SK-N-SH (cell line): ENCODE measurements at regions not wholly inside any gene's neighbourhood (a gene's known extent, or its start where the extent isn't known, plus 50 kb on each side); places are given as distances from the start of the nearest gene placed in this dataset.

Source experiments
- CTCF ChIA-PET: fragments of 300-600, 350-600 bp; formaldehyde crosslinking; extraction: SDS; loops from one replicate; lab custom pipeline; 2021; lab: Yijun Ruan, JAX
- POLR2A ChIA-PET: fragments of 350-600 bp; sonication (Branson Sonifier 250); formaldehyde crosslinking; extraction: SDS; loops from one replicate; lab custom pipeline; 2020; ENCODE audit warnings: antibody characterized with exemption, inconsistent platforms; lab: Yijun Ruan, JAX
- DNase-seq: peaks from one replicate; pipeline ENCODE4 v3.0.0; 2012
- H2AFZ ChIP-seq: fragments of 200-600 bp; sonication (generic); 2 replicates; pipeline ENCODE4 v1.8.1; 2016; ENCODE audit warnings: antibody characterized with exemption, mild to moderate bottlenecking, low read depth
- H3F3A ChIP-seq: fragments of 200-600 bp; sonication (generic); replicated peaks from 2 replicates; pipeline ENCODE3; 2016; ENCODE audit warnings: antibody characterized with exemption, mild to moderate bottlenecking; ENCODE audit not compliant: insufficient read depth
- H3K27ac ChIP-seq, 2 experiments: fragments of 200-500 bp in 1 of 2; fragments of 200-600 bp in 1 of 2; sonication (Bioruptor generic) in 1 of 2; sonication (generic), shearing (Covaris generic) in 1 of 2; 2 replicates each; pipeline versions ENCODE4 v1.5.1 to v1.6.1; 2014 to 2016; ENCODE audit warnings: low read depth in 2 of 2, inconsistent platforms in 1 of 2, low read length in 1 of 2, mild to moderate bottlenecking in 1 of 2, mixed read lengths in 1 of 2
- H3K27me3 ChIP-seq: fragments of 200-600 bp; sonication (generic), shearing (Covaris generic); 2 replicates; pipeline ENCODE4 v1.6.1; 2016; ENCODE audit warnings: mixed run types; ENCODE audit not compliant: insufficient read depth
- H3K36me3 ChIP-seq, 2 experiments: fragments of 200-500 bp in 1 of 2; fragments of 200-600 bp in 1 of 2; sonication (Bioruptor generic) in 1 of 2; sonication (generic) in 1 of 2; replicated peaks in 1 of 2; 2 replicates each; pipeline versions ENCODE3 to v1.5.1; 2014 to 2016; ENCODE audit warnings: low read length in 1 of 2, mild to moderate bottlenecking in 1 of 2; ENCODE audit not compliant: insufficient read depth in 2 of 2, control insufficient read depth in 1 of 2
- H3K4me1 ChIP-seq, 2 experiments: fragments of 200-500 bp in 1 of 2; fragments of 200-600 bp in 1 of 2; sonication (Bioruptor generic) in 1 of 2; sonication (generic), shearing (Covaris generic) in 1 of 2; 2 replicates each; pipeline versions ENCODE4 v1.5.1 to v1.6.1; 2014 to 2016; ENCODE audit warnings: low read depth in 1 of 2, low read length in 1 of 2, mixed run types in 1 of 2; ENCODE audit not compliant: insufficient read depth in 2 of 2, control insufficient read depth in 1 of 2
- H3K4me2 ChIP-seq: fragments of 200-600 bp; sonication (generic), shearing (Covaris generic); 2 replicates; pipeline ENCODE4 v1.6.1; 2017; ENCODE audit warnings: mixed run types
- H3K4me3 ChIP-seq, 2 experiments: fragments of 200-500 bp in 1 of 2; fragments of 200-600 bp in 1 of 2; sonication (Bioruptor generic) in 1 of 2; sonication (generic), shearing (Covaris generic) in 1 of 2; 2 replicates each; pipeline versions ENCODE4 v1.5.1 to v1.8.1; 2014 to 2016; ENCODE audit warnings: low read depth in 2 of 2, inconsistent platforms in 1 of 2, low read length in 1 of 2, mild to moderate bottlenecking in 1 of 2, mixed read lengths in 1 of 2, moderate library complexity in 1 of 2
- H3K79me2 ChIP-seq: fragments of 200-600 bp; sonication (generic); 2 replicates; pipeline ENCODE4 v1.8.1; 2017; ENCODE audit warnings: mild to moderate bottlenecking; ENCODE audit not compliant: insufficient read depth
- H3K9ac ChIP-seq: fragments of 200-600 bp; sonication (generic); 2 replicates; pipeline ENCODE4 v1.6.1; 2017; ENCODE audit warnings: mixed run types
- H3K9me2 ChIP-seq: fragments of 200-600 bp; sonication (generic); 2 replicates; pipeline ENCODE4 v1.6.1; 2017; ENCODE audit warnings: mixed run types
- H3K9me3 ChIP-seq: fragments of 200-600 bp; sonication (generic); 2 replicates; pipeline ENCODE4 v1.6.1; 2017; ENCODE audit warnings: mixed run types, mild to moderate bottlenecking, moderate library complexity
- H4K20me1 ChIP-seq: fragments of 200-600 bp; sonication (generic); 2 replicates; pipeline ENCODE4 v1.6.1; 2017; ENCODE audit warnings: mild to moderate bottlenecking, mixed run types; ENCODE audit not compliant: insufficient read depth
- ELF1 ChIP-seq: IDR thresholded peaks from 2 replicates; pipeline ENCODE4 v1.4.0; 2012
- EP300 ChIP-seq, 2 experiments: IDR thresholded peaks; 2 replicates each; pipeline versions ENCODE4 v1.4.0 to v1.6.1; 2012; ENCODE audit warnings: borderline replicate concordance in 1 of 2, low read depth in 1 of 2, low read length in 1 of 2
- EZH2phosphoT487 ChIP-seq: fragments of 200-600 bp; sonication (generic); IDR thresholded peaks from 2 replicates; pipeline ENCODE4 v1.6.1; 2017; ENCODE audit warnings: low read depth, mixed run types, mild to moderate bottlenecking, antibody characterized with exemption, moderate library complexity, borderline replicate concordance
- FOXJ3 ChIP-seq: sonication (generic); formaldehyde crosslinking; IDR thresholded peaks from 2 replicates; pipeline ENCODE4 v1.5.1; 2020; ENCODE audit warnings: mild to moderate bottlenecking, missing genetic modification reagents
- FOXM1 ChIP-seq: IDR thresholded peaks from 2 replicates; pipeline ENCODE4 v1.4.0; 2012; ENCODE audit warnings: low read depth, mild to moderate bottlenecking
- IRF3 ChIP-seq: fragments of 150-350 bp; IDR thresholded peaks from 2 replicates; pipeline ENCODE4 v1.6.1; 2016; ENCODE audit warnings: mild to moderate bottlenecking, low read depth, low read length
- MXI1 ChIP-seq: IDR thresholded peaks from 2 replicates; pipeline ENCODE4 v1.6.1; 2012; ENCODE audit warnings: mild to moderate bottlenecking, low read depth, low read length, improper control_type of control experiment
- NRF1 ChIP-seq: IDR thresholded peaks from 2 replicates; pipeline ENCODE4 v1.6.1; 2012; ENCODE audit warnings: low read depth, mild to moderate bottlenecking, low read length
- RAD21 ChIP-seq: IDR thresholded peaks from 2 replicates; pipeline ENCODE4 v1.6.1; 2012; ENCODE audit warnings: mild to moderate bottlenecking, low read length
- RCOR1 ChIP-seq: fragments of 150-350 bp; IDR thresholded peaks from 2 replicates; pipeline ENCODE4 v1.6.1; 2017; ENCODE audit warnings: antibody characterized with exemption, low read length
- REST ChIP-seq: IDR thresholded peaks from 2 replicates; pipeline ENCODE4 v1.6.1; 2012; ENCODE audit warnings: mild to moderate bottlenecking, low read depth, low read length, moderate library complexity
- SMC3 ChIP-seq: IDR thresholded peaks from 2 replicates; pipeline ENCODE4 v1.6.1; 2012; ENCODE audit warnings: low read depth, low read length, improper control_type of control experiment
- YY1 ChIP-seq: IDR thresholded peaks from 2 replicates; pipeline ENCODE4 v1.4.0; 2012; ENCODE audit warnings: low read depth, mild to moderate bottlenecking
- WGBS: methylation state at CpG from one replicate; pipeline ENCODE4 v1.1.6; 2017; ENCODE audit warnings: low lambda C conversion rate; 5-methylcytosine and 5-hydroxymethylcytosine counted together
- TF ChIP-seq, protein P1 (sequence below): IDR thresholded peaks from 2 replicates; pipeline ENCODE4 v1.4.0; 2012; ENCODE audit warnings: low read depth

DNA sequence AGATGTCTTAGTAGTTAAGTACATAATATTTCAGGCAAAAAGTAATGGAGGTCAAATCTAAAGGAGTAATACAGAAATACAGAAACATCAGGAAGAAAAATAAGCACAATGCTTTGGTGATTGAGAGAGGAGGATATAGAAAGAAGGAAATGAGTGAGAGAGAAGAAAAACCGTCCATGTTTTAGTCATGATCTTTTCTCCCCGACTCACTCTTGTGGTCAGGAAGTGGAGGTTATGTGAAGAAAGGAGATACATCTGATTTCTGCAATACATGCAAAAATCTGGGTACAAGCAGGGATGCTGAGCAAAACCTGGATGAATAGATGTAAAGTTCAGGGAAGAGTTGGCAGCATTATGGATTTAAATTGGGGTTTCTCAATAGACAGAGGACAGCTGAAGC lies 1122.5 kb downstream of the SORCS3 start (continued):
- TF ChIP-seq REST (no peak), FOXM1 (no peak), EP300 (IDR thresholded peaks at IDR 0.05; ENCODE audit: borderline replicate concordance in 1 of 2, low read depth in 1 of 2, low read length in 1 of 2) (no peak)
- TF ChIP-seq, protein P1, sequence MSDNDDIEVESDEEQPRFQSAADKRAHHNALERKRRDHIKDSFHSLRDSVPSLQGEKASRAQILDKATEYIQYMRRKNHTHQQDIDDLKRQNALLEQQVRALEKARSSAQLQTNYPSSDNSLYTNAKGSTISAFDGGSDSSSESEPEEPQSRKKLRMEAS, result no peak

DNA sequence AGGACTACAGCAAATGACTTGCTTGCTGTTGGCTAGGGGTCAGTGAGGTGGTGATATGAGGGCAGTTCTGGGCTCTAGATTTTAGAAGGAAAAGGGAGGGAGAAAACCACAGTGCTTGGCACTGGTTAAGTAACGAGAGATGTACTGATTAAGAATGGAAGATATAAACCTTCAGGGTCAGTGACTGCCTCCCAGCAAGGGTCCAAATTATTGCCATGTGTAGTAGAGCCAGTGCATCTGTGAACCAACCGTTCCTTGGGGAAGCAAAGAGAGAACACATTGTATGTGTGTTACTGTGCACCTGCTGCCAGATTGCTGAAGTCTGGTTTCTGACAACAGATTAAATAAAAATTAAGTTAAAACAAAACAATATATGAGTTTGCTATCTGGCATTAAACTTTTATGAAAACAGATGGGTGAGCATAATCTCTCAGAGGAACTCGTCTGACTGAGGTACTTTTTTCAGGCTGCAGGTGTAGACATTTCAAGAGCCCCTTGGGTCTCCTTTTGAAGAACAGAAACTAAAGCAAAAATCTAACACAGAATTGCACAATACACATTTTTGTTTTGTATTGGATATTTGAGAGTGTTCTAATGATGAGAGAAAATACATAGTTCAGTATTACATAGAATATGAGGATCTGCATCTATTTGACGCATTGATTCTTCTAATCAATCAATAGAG lies 1120.6 kb downstream of the SORCS3 start:
- ChIA-PET CTCF (no interaction called here), POLR2A (no interaction called here)
- DNase-seq, result no peak
- H3K27me3 ChIP-seq, result no peaks in the 10 kb centered on the region
- H3K4me1 ChIP-seq, result peaks cover 0 to 4% of the 10 kb centered on the region in 2 experiments; a peak in 1 of 4 replicates
- no peaks in the 10 kb centered on the region for H3K9me2 ChIP-seq
- WGBS, result 10% methylated on average over 4 of the region's 4 CpGs
- H3K27ac ChIP-seq, result no peak overlapping the region
- H3K4me3 ChIP-seq, result no peak overlapping the region
- H3F3A ChIP-seq, result no peaks in the 10 kb centered on the region
- no peaks in the 10 kb centered on the region for H3K36me3 ChIP-seq
- H4K20me1 ChIP-seq, result no peaks in the 10 kb centered on the region
- no peak overlapping the region for H2AFZ ChIP-seq
- no peaks in the 10 kb centered on the region for H3K79me2 ChIP-seq
- peak in 1 of 2 experiments; percentile 47; a peak in 1 of 4 replicates for TF ChIP-seq EP300 (IDR thresholded peaks at IDR 0.05; ENCODE audit: borderline replicate concordance in 1 of 2, low read depth in 1 of 2, low read length in 1 of 2)
- TF ChIP-seq IRF3, result no peak
- no peaks in the 10 kb centered on the region for H3K9me3 ChIP-seq
- H3K9ac ChIP-seq, result no peak overlapping the region
- no peak overlapping the region for H3K4me2 ChIP-seq

GRCh38 chr10:105759669-105760068 lies 1118.6 kb downstream of the SORCS3 start:
- ChIA-PET CTCF (interaction anchor here (0.9 kb wide), 1 partner anchor 1121 kb away, joined by 3 read pairs; no protein-coding TSS in a partner anchor), POLR2A (no interaction called here)
- no peak overlapping the region for H3K27ac ChIP-seq
- no peak overlapping the region for H3K9ac ChIP-seq
- H3K4me3 ChIP-seq, result no peak overlapping the region
- no peak overlapping the region for H3K4me2 ChIP-seq
- no peaks in the 10 kb centered on the region for H3K9me2 ChIP-seq
- H2AFZ ChIP-seq, result no peak overlapping the region
- no peaks in the 10 kb centered on the region for H4K20me1 ChIP-seq
- no peaks in the 10 kb centered on the region for H3F3A ChIP-seq
- TF ChIP-seq YY1 (no peak), RAD21 (no peak), FOXM1 (no peak), SMC3 (no peak), FOXJ3 (CRISPR knock-in tag) (no peak), ELF1 (no peak), NRF1 (no peak), MXI1 (no peak), RCOR1 (no peak), EZH2phosphoT487 (no peak)
- TF ChIP-seq, protein P1, result no peak
- 13% methylated on average over 3 of the region's 3 CpGs for WGBS
- H3K9me3 ChIP-seq, result no peaks in the 10 kb centered on the region
- no peaks in the 10 kb centered on the region for H3K79me2 ChIP-seq
- no peak for DNase-seq
- H3K4me1 ChIP-seq, result peaks cover 0 to 4% of the 10 kb centered on the region in 2 experiments; a peak in 1 of 4 replicates
- H3K36me3 ChIP-seq, result no peaks in the 10 kb centered on the region
- no peaks in the 10 kb centered on the region for H3K27me3 ChIP-seq
